ENCODE measurements at regions not wholly inside any gene's neighbourhood (a gene's known extent, or its start where the extent isn't known, plus 50 kb on each side); places are given as distances from the start of the nearest gene placed in this dataset.

- TF ChIP-seq POLR2AphosphoS5 (IDR thresholded peaks at IDR 0.05; ENCODE audit: low read depth, low read length) (no peak), TAF1 (IDR thresholded peaks at IDR 0.05; ENCODE audit: borderline replicate concordance, insufficient read depth, low read length) (peak; percentile 39; the same call in 1 of the 2 replicates), SIN3A (IDR thresholded peaks at IDR 0.05; ENCODE audit: borderline replicate concordance, insufficient read depth, low read length) (no peak), FOXP2 (optimal IDR thresholded peaks at IDR 0.05; ENCODE audit: borderline replicate concordance, extremely low read depth, extremely low read length, insufficient read depth) (no peak)
- TF ChIP-seq, protein P1, sequence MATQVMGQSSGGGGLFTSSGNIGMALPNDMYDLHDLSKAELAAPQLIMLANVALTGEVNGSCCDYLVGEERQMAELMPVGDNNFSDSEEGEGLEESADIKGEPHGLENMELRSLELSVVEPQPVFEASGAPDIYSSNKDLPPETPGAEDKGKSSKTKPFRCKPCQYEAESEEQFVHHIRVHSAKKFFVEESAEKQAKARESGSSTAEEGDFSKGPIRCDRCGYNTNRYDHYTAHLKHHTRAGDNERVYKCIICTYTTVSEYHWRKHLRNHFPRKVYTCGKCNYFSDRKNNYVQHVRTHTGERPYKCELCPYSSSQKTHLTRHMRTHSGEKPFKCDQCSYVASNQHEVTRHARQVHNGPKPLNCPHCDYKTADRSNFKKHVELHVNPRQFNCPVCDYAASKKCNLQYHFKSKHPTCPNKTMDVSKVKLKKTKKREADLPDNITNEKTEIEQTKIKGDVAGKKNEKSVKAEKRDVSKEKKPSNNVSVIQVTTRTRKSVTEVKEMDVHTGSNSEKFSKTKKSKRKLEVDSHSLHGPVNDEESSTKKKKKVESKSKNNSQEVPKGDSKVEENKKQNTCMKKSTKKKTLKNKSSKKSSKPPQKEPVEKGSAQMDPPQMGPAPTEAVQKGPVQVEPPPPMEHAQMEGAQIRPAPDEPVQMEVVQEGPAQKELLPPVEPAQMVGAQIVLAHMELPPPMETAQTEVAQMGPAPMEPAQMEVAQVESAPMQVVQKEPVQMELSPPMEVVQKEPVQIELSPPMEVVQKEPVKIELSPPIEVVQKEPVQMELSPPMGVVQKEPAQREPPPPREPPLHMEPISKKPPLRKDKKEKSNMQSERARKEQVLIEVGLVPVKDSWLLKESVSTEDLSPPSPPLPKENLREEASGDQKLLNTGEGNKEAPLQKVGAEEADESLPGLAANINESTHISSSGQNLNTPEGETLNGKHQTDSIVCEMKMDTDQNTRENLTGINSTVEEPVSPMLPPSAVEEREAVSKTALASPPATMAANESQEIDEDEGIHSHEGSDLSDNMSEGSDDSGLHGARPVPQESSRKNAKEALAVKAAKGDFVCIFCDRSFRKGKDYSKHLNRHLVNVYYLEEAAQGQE (IDR thresholded peaks at IDR 0.05; ENCODE audit: insufficient read depth in 1 of 2, low read depth in 2 of 2, low read length in 2 of 2) = no peak
These were observed 261.9 kb downstream of the ARL4A start for GRCh38 chr7:12949060-12949931.
